K562 (cell line): ENCODE measurements at regions not wholly inside any gene's neighbourhood (a gene's known extent, or its start where the extent isn't known, plus 50 kb on each side); places are given as distances from the start of the nearest gene placed in this dataset.

Experiments
- ATAC-seq: fragments of 200-7000 bp; cut with Tn5 transposase; 3 replicates; pipeline ENCODE4 v1.9.1; 2020; ENCODE audit warnings: moderate library complexity
- BruUV-seq: library from RNA; stranded (reverse); fragments of 400-500 nt; replicated peaks from 2 replicates; lab custom pipeline; 2021; lab: Mats Ljungman, UMichigan
- CTCF ChIA-PET: fragments of 300-600 bp; formaldehyde crosslinking; extraction: SDS; loops from one replicate; lab custom pipeline; 2021; ENCODE audit warnings: low intra/inter-chr PET ratio; lab: Yijun Ruan, JAX
- POLR2A ChIA-PET: fragments of 300-600, 350-650 bp; sonication (Branson Sonifier 250); formaldehyde crosslinking; extraction: SDS; loops from one replicate; lab custom pipeline; 2021; ENCODE audit warnings: antibody characterized with exemption, inconsistent platforms; lab: Yijun Ruan, JAX
- DNase-seq, 4 experiments: peaks; one replicate each; pipeline versions ENCODE4 v3.0.0 to v3.0.0-alpha.2; 2011 to 2018; ENCODE audit warnings: low spot score in 3 of 4, mixed read lengths in 3 of 4; ENCODE audit errors: extremely low read depth in 1 of 4
- FAIRE-seq: peaks from 2 replicates; lab custom pipeline; 2011; peaks lifted over from hg19 to GRCh38; lab: Jason Lieb, UNC
- H2AFZ ChIP-seq: 2 replicates; pipeline ENCODE4 v1.6.0; 2011; ENCODE audit warnings: low read depth, low read length, control low read depth, inconsistent platforms
- H3K27ac ChIP-seq: fragments of 200-600 bp; 3 replicates; pipeline ENCODE4 v1.8.0; 2011; ENCODE audit warnings: low read depth, mild to moderate bottlenecking, control low read depth, inconsistent platforms, low read length, moderate library complexity, mixed read lengths; ENCODE audit errors: extremely low read depth
- H3K27me3 ChIP-seq, 2 experiments: fragments of 300-600 bp in 1 of 2; 2 replicates in 1 of 2; 3 replicates in 1 of 2; pipeline versions ENCODE4 v1.6.0 to v1.8.0; 2011; ENCODE audit warnings: inconsistent platforms in 2 of 2, low read length in 2 of 2, mild to moderate bottlenecking in 1 of 2, mixed read lengths in 1 of 2, moderate library complexity in 1 of 2; ENCODE audit not compliant: control insufficient read depth in 2 of 2, insufficient read depth in 2 of 2
- H3K36me3 ChIP-seq: fragments of 300-600 bp; 3 replicates; pipeline ENCODE4 v1.8.0; 2011; ENCODE audit warnings: mild to moderate bottlenecking, low read length, inconsistent platforms; ENCODE audit not compliant: control insufficient read depth, insufficient read depth
- H3K4me1 ChIP-seq, 2 experiments: fragments of 200-600 bp in 1 of 2; replicated peaks in 1 of 2; 2 replicates in 1 of 2; 3 replicates in 1 of 2; pipeline versions ENCODE4 v1.5.1 to v1.8.0; 2011; ENCODE audit warnings: inconsistent platforms in 2 of 2, low read length in 2 of 2, mild to moderate bottlenecking in 1 of 2, mixed read lengths in 1 of 2, moderate library complexity in 1 of 2; ENCODE audit not compliant: control insufficient read depth in 2 of 2, insufficient read depth in 2 of 2
- H3K4me2 ChIP-seq: 2 replicates; pipeline ENCODE4 v1.6.1; 2011; ENCODE audit warnings: low read length, control low read depth, inconsistent platforms, mixed read lengths; ENCODE audit not compliant: insufficient read depth
- H3K4me3 ChIP-seq: fragments of 200-600 bp; sonication (generic), shearing (Covaris generic); 2 replicates; pipeline ENCODE4 v1.5.1; 2016; ENCODE audit warnings: control low read depth, inconsistent platforms
- H3K79me2 ChIP-seq: fragments of 200-600 bp; 3 replicates; pipeline ENCODE4 v1.8.0; 2011; ENCODE audit warnings: low read length, inconsistent platforms; ENCODE audit not compliant: control insufficient read depth, insufficient read depth
- H3K9ac ChIP-seq, 2 experiments: 2 replicates each; pipeline versions ENCODE4 v1.6.0 to v1.6.1; 2011; ENCODE audit warnings: low read depth in 2 of 2, low read length in 2 of 2, control low read depth in 1 of 2, inconsistent platforms in 1 of 2, mild to moderate bottlenecking in 1 of 2, mixed read lengths in 1 of 2; ENCODE audit not compliant: insufficient read depth in 1 of 2
- H3K9me1 ChIP-seq: one replicate; pipeline ENCODE4 v1.6.0; 2011; ENCODE audit warnings: inconsistent platforms, mild to moderate bottlenecking, low read length, moderate library complexity; ENCODE audit not compliant: control insufficient read depth, insufficient read depth
- H3K9me3 ChIP-seq: replicated peaks from 2 replicates; pipeline ENCODE4 v1.5.1; 2011; ENCODE audit warnings: low read depth, low read length, inconsistent platforms; ENCODE audit not compliant: control insufficient read depth, insufficient read depth
- H4K20me1 ChIP-seq: replicated peaks from 2 replicates; pipeline ENCODE4 v1.6.1; 2011; ENCODE audit warnings: low read length, inconsistent platforms, mixed read lengths; ENCODE audit not compliant: control insufficient read depth, insufficient read depth
- C11orf30 ChIP-seq: fragments of 450-650 bp; IDR thresholded peaks from 2 replicates; pipeline ENCODE4 v1.6.1; 2016; ENCODE audit warnings: low read depth, mild to moderate bottlenecking
- CHD4 ChIP-seq: fragments of 200-600 bp; sonication (generic); IDR thresholded peaks from 3 replicates; pipeline ENCODE4 v1.6.1; 2012; ENCODE audit warnings: low read depth, mild to moderate bottlenecking, mixed read lengths, low read length, inconsistent platforms; ENCODE audit not compliant: insufficient read depth, insufficient replicate concordance, poor library complexity, severe bottlenecking
- DMBX1 ChIP-seq: fragments of 250-450 bp; sonication (Bioruptor Pico); IDR thresholded peaks from 2 replicates; pipeline ENCODE4 v1.8.0; 2022; ENCODE audit warnings: inconsistent platforms, mild to moderate bottlenecking, moderate library complexity, borderline replicate concordance
- ELF2 ChIP-seq: fragments of 250-450 bp; sonication (Bioruptor Pico); IDR thresholded peaks from 2 replicates; pipeline ENCODE4 v1.5.0; 2021; ENCODE audit warnings: mild to moderate bottlenecking
- ETV5 ChIP-seq: sonication (generic); formaldehyde crosslinking; IDR thresholded peaks from 2 replicates; pipeline ENCODE4 v1.4.0; 2020; ENCODE audit warnings: low read depth, mild to moderate bottlenecking, missing genetic modification reagents
- FOSL1 ChIP-seq: fragments of 200-800 bp; sonication (Bioruptor generic); conservative IDR thresholded peaks from 2 replicates; pipeline ENCODE4 v1.6.1; 2016; ENCODE audit warnings: missing genetic modification characterization, missing compliant biosample characterization
- KAT8 ChIP-seq: fragments of 450-650 bp; IDR thresholded peaks from 2 replicates; pipeline ENCODE4 v1.6.1; 2016; ENCODE audit warnings: low read depth, mild to moderate bottlenecking
- KLF1 ChIP-seq: fragments of 450-650 bp; IDR thresholded peaks from 2 replicates; pipeline ENCODE4 v1.6.1; 2016; ENCODE audit warnings: missing genetic modification characterization, missing compliant biosample characterization
- NCOR1 ChIP-seq: fragments of 450-650 bp; IDR thresholded peaks from 2 replicates; pipeline ENCODE4 v1.6.1; 2016; ENCODE audit warnings: mild to moderate bottlenecking, moderate library complexity
- NFATC3 ChIP-seq: fragments of 450-650 bp; IDR thresholded peaks from 2 replicates; pipeline ENCODE4 v1.6.1; 2017; ENCODE audit warnings: mild to moderate bottlenecking
- RBM15 ChIP-seq: fragments of 200-400 bp; formaldehyde crosslinking; IDR thresholded peaks from 2 replicates; pipeline ENCODE4 v1.6.1; 2018; ENCODE audit warnings: mild to moderate bottlenecking, low read length, moderate library complexity; ENCODE audit not compliant: insufficient read depth
- TCF7L2 ChIP-seq: fragments of 150-350 bp; IDR thresholded peaks from 2 replicates; pipeline ENCODE4 v1.6.1; 2016; ENCODE audit warnings: low read depth, mild to moderate bottlenecking, low read length, moderate library complexity
- U2AF1 ChIP-seq: fragments of 200-400 bp; formaldehyde crosslinking; optimal IDR thresholded peaks from 2 replicates; pipeline ENCODE3; 2017; ENCODE audit warnings: mild to moderate bottlenecking, low read depth, low read length, moderate library complexity
- UBTF ChIP-seq, 2 experiments: IDR thresholded peaks; 2 replicates each; pipeline ENCODE4 v1.6.1; 2012; ENCODE audit warnings: improper control_type of control experiment in 2 of 2, low read depth in 2 of 2, low read length in 2 of 2, borderline replicate concordance in 1 of 2
- ZBTB49 ChIP-seq: sonication (generic); formaldehyde crosslinking; IDR thresholded peaks from 2 replicates; pipeline ENCODE4 v1.8.0; 2022; ENCODE audit warnings: missing genetic modification reagents, mild to moderate bottlenecking, borderline replicate concordance
- ZNF12 ChIP-seq: sonication (generic); formaldehyde crosslinking; IDR thresholded peaks from 2 replicates; pipeline ENCODE4 v1.4.0; 2020; ENCODE audit warnings: mild to moderate bottlenecking, missing genetic modification reagents
- ZNF184 ChIP-seq: sonication (generic); formaldehyde crosslinking; IDR thresholded peaks from 2 replicates; pipeline ENCODE4 v1.5.0; 2020; ENCODE audit warnings: missing genetic modification reagents
- ZNF57 ChIP-seq: fragments of 450-650 bp; formaldehyde crosslinking; IDR thresholded peaks from 2 replicates; pipeline ENCODE4 v1.4.0; 2020; ENCODE audit warnings: mild to moderate bottlenecking, moderate library complexity
- WGBS: fragments of 100-300 bp; shearing (Covaris generic); methylation state at CpG from one replicate; pipeline ENCODE4 v1.1.6; 2016; ENCODE audit warnings: low coverage, mixed read lengths; ENCODE audit not compliant: insufficient coverage; ENCODE audit errors: missing lambda C conversion rate; 5-methylcytosine and 5-hydroxymethylcytosine counted together
- in situ Hi-C: fragments of 300-500 bp; cut with MboI; formaldehyde crosslinking; loops from 4 replicates; pipeline ENCODE4 v1.15.0; 2018; ENCODE audit warnings: inconsistent platforms, mixed read lengths
- intact Hi-C: fragments of 100-400 bp; cut with micrococcal nuclease; formaldehyde crosslinking; loops from 2 replicates; pipeline ENCODE4 v1.14.2; 2022

- intact Hi-C loops (no loop called here), in situ Hi-C loops (no loop called here)
- WGBS = 70% methylated on average over 8 of the region's 8 CpGs
- Histone ChIP-seq H3K27me3 (no peaks in the 10 kb centered on the region), H3K4me1 (no peaks in the 10 kb centered on the region), H3K9me3 (no peaks in the 10 kb centered on the region; the same call in 1 of the 2 replicates), H2AFZ (peak overlapping the region; percentile 62), H3K4me3 (no peak overlapping the region), H3K27ac (peak overlapping the region; percentile 46; the same call in 1 of the 3 replicates), H3K4me2 (no peak overlapping the region), H4K20me1 (no peaks in the 10 kb centered on the region), H3K9ac (no peak overlapping the region), H3K9me1 (no peaks in the 10 kb centered on the region), H3K79me2 (no peaks in the 10 kb centered on the region), H3K36me3 (no peaks in the 10 kb centered on the region)
- no peak for DNase-seq
- ChIA-PET CTCF (no interaction called here), POLR2A (interaction anchor here (0.7 kb wide), 1 partner anchor 385 kb away, joined by 5 read pairs; no protein-coding TSS in a partner anchor)
- peak; percentile 52 for FAIRE-seq
- ATAC-seq = peak; percentile 61
- no TSS peak for BruUV-seq
- TF ChIP-seq ETV5 (CRISPR knock-in tag) (no peak), NFATC3 (no peak), ZBTB49 (no peak), ZNF57 (CRISPR knock-in tag) (no peak), ZNF12 (CRISPR knock-in tag) (no peak), C11orf30 (no peak), U2AF1 (no peak), FOSL1 (tag) (no peak), UBTF (IDR thresholded peaks at IDR 0.05; ENCODE audit: borderline replicate concordance in 1 of 2, low read depth in 2 of 2, low read length in 2 of 2) (no peak), TCF7L2 (no peak), ZNF184 (CRISPR knock-in tag) (no peak), NCOR1 (no peak), CHD4 (no peak), KAT8 (no peak), DMBX1 (CRISPR knock-in tag) (no peak), RBM15 (no peak), KLF1 (no peak), ELF2 (CRISPR knock-in tag) (no peak)
Measured at GRCh38 chr7:20280475-20281351, 50.0 kb upstream of the ITGB8 start.
